Panc1 (cell line): ENCODE measurements at regions not wholly inside any gene's neighbourhood (a gene's known extent, or its start where the extent isn't known, plus 50 kb on each side); places are given as distances from the start of the nearest gene placed in this dataset.

Source experiments
- ATAC-seq: fragments of 200-7000 bp; cut with Tn5 transposase; 2 replicates; pipeline ENCODE4 v1.9.1; 2020; ENCODE audit warnings: mild to moderate bottlenecking, moderate library complexity
- BruUV-seq: library from RNA; stranded (reverse); fragments of 400-500 nt; replicated peaks from 2 replicates; lab custom pipeline; 2021; lab: Mats Ljungman, UMichigan
- CTCF ChIA-PET: fragments of 300-600 bp; sonication (Branson Sonifier 250); formaldehyde crosslinking; loops from one replicate; lab custom pipeline; 2022; ENCODE audit warnings: antibody characterized with exemption; lab: Charles Lee
- POLR2A ChIA-PET: fragments of 300-600 bp; sonication (Branson Sonifier 250); formaldehyde crosslinking; loops from one replicate; lab custom pipeline; 2022; ENCODE audit warnings: antibody characterized with exemption; lab: Charles Lee
- DNase-seq: peaks from one replicate; pipeline ENCODE4 v3.0.0-alpha.2; 2010; ENCODE audit warnings: low read depth, low spot score
- H3K27ac ChIP-seq: 2 replicates; pipeline ENCODE4 v1.5.1; 2011; ENCODE audit warnings: mild to moderate bottlenecking, low read length, inconsistent platforms
- H3K27me3 ChIP-seq: fragments of 200-500 bp; sonication (Bioruptor generic); 2 replicates; pipeline ENCODE4 v1.6.0; 2014; ENCODE audit warnings: low read length, inconsistent platforms; ENCODE audit not compliant: control insufficient read depth, insufficient read depth
- H3K36me3 ChIP-seq: fragments of 200-500 bp; sonication (Bioruptor generic); 2 replicates; pipeline ENCODE4 v1.5.1; 2014; ENCODE audit warnings: inconsistent platforms, mild to moderate bottlenecking, low read length, moderate library complexity; ENCODE audit not compliant: control insufficient read depth, insufficient read depth
- H3K4me1 ChIP-seq: 2 replicates; pipeline ENCODE4 v1.5.1; 2011; ENCODE audit warnings: inconsistent platforms, mild to moderate bottlenecking, low read length, moderate library complexity; ENCODE audit not compliant: control insufficient read depth, insufficient read depth
- H3K4me3 ChIP-seq, 2 experiments: 2 replicates each; pipeline ENCODE4 v1.5.1; 2011 to 2012; ENCODE audit warnings: low read depth in 2 of 2, low read length in 2 of 2, mild to moderate bottlenecking in 2 of 2, inconsistent platforms in 1 of 2, moderate library complexity in 1 of 2
- H3K9me3 ChIP-seq: fragments of 200-500 bp; sonication (Bioruptor generic); 2 replicates; pipeline ENCODE4 v1.5.1; 2014; ENCODE audit warnings: low read depth, mild to moderate bottlenecking, inconsistent platforms, low read length, moderate library complexity; ENCODE audit not compliant: control insufficient read depth, insufficient read depth
- CTCF ChIP-seq: fragments of 450-650 bp; IDR thresholded peaks from 2 replicates; pipeline ENCODE4 v1.5.1; 2017; ENCODE audit warnings: mild to moderate bottlenecking
- POLR2AphosphoS5 ChIP-seq: IDR thresholded peaks from 2 replicates; pipeline ENCODE4 v1.6.1; 2012; ENCODE audit warnings: mild to moderate bottlenecking, low read depth, low read length, moderate library complexity
- REST ChIP-seq, 2 experiments: IDR thresholded peaks; 2 replicates each; pipeline ENCODE4 v1.6.1; 2011 to 2012; ENCODE audit warnings: low read depth in 2 of 2, control low read depth in 1 of 2, low read length in 1 of 2, mild to moderate bottlenecking in 1 of 2, moderate library complexity in 1 of 2; ENCODE audit not compliant: insufficient read depth in 1 of 2
- SIN3A ChIP-seq: IDR thresholded peaks from 2 replicates; pipeline ENCODE4 v1.6.1; 2012; ENCODE audit warnings: low read depth, mild to moderate bottlenecking, low read length, moderate library complexity, borderline replicate concordance; ENCODE audit not compliant: insufficient read depth
- TCF7L2 ChIP-seq: IDR thresholded peaks from 2 replicates; pipeline ENCODE4 v1.6.1; 2011; ENCODE audit warnings: mild to moderate bottlenecking, low read depth, low read length, inconsistent platforms
- in situ Hi-C: cut with HindIII; loops from 2 replicates; pipeline ENCODE4 v1.10.0; 2016; ENCODE audit warnings: low sequenced_read_pairs, low pct_unique_long_range_greater_than_20kb
- intact Hi-C: fragments of 100-400 bp; cut with micrococcal nuclease; formaldehyde crosslinking; loops from one replicate; pipeline ENCODE4 v1.10.0; 2022; ENCODE audit not compliant: unreplicated experiment

DNA sequence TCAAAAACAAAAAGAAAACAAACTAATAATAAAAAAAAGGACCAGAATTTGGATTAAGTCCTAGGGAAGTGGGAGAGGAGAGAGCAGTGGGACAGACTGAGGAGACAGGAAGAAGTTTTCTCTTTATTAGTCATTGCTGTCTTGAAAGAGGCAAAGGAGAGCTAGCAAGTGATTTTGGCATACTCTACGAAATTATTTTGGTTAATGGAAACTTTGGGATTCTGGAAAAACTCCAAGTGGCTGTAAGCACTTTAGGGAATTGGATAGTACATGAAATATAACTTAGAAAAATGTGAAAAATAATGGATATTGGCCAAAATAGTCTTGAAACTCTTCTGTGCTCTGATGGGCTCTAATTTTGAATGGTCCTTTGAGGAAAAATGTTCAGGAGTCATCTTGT, 1641.8 kb upstream of the WWC1 start:
- DNase-seq (no peak), ATAC-seq (no peak)
- ChIA-PET CTCF (no interaction called here), POLR2A (no interaction called here)
- Histone ChIP-seq H3K36me3 (no peaks in the 10 kb centered on the region), H3K27ac (no peak overlapping the region), H3K9me3 (no peaks in the 10 kb centered on the region), H3K27me3 (no peaks in the 10 kb centered on the region), H3K4me1 (no peaks in the 10 kb centered on the region), H3K4me3 (no peak overlapping the region)
- in situ Hi-C loops, result no loop called here
- no TSS peak for BruUV-seq
- intact Hi-C loops, result no loop called here
- TF ChIP-seq SIN3A, result no peak
- no peak for TF ChIP-seq CTCF
- TF ChIP-seq POLR2AphosphoS5, result no peak
- TF ChIP-seq TCF7L2, result no peak
- no peak for TF ChIP-seq REST (IDR thresholded peaks at IDR 0.05; ENCODE audit: insufficient read depth in 1 of 2, low read depth in 2 of 2, low read length in 1 of 2)

DNA sequence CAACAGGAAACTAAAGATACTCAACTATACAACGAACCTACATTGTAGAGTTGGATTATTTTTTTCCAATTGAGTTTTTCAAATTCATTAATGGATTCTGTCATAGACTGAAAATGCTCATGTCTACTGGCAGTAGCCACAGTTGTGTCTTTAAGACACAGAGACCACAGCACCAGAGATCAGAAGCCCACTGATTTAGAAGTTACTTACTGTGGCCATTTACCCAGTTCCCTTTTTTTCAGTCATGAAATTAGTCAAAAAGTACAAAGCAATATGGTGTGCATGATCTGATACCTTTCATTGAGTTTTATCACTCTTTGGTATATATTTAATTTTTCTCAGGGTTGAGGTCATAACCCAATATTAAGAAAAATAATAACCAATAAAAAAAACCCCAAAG, 1640.2 kb upstream of the WWC1 start:
- in situ Hi-C loops (no loop called here), intact Hi-C loops (no loop called here)
- H3K27me3 ChIP-seq, result no peaks in the 10 kb centered on the region
- POLR2A ChIA-PET, result no interaction called here
- ATAC-seq, result no peak
- DNase-seq, result no peak
- H3K9me3 ChIP-seq, result no peaks in the 10 kb centered on the region
- CTCF ChIA-PET, result no interaction called here
- no peak overlapping the region for H3K27ac ChIP-seq
- no TSS peak for BruUV-seq
- H3K4me1 ChIP-seq, result no peaks in the 10 kb centered on the region
- no peak overlapping the region for H3K4me3 ChIP-seq
- TF ChIP-seq POLR2AphosphoS5 (no peak), REST (IDR thresholded peaks at IDR 0.05; ENCODE audit: insufficient read depth in 1 of 2, low read depth in 2 of 2, low read length in 1 of 2) (no peak), CTCF (no peak), TCF7L2 (no peak), SIN3A (no peak)
- no peaks in the 10 kb centered on the region for H3K36me3 ChIP-seq
